Trophoblast cell (in vitro differentiated cells and primary cell): ENCODE measurements at regions not wholly inside any gene's neighbourhood (a gene's known extent, or its start where the extent isn't known, plus 50 kb on each side); places are given as distances from the start of the nearest gene placed in this dataset.

Source experiments
- DNase-seq, 2 donors: peaks; one replicate each; pipeline ENCODE4 v3.0.0-alpha.2; 2016
- H2AFZ ChIP-seq: 2 replicates; pipeline ENCODE4 v1.6.1; 2013; ENCODE audit warnings: low read length, moderate library complexity, mild to moderate bottlenecking; ENCODE audit not compliant: insufficient read depth, poor library complexity
- H2AK5ac ChIP-seq: 2 replicates; pipeline ENCODE4 v1.6.1; 2013; ENCODE audit warnings: mild to moderate bottlenecking, low read length
- H2BK120ac ChIP-seq: 2 replicates; pipeline ENCODE4 v1.6.1; 2013; ENCODE audit warnings: low read length, mild to moderate bottlenecking, moderate library complexity; ENCODE audit not compliant: insufficient read depth, poor library complexity
- H2BK12ac ChIP-seq: 2 replicates; pipeline ENCODE4 v1.6.1; 2013; ENCODE audit warnings: mild to moderate bottlenecking, low read length, moderate library complexity
- H2BK5ac ChIP-seq: 2 replicates; pipeline ENCODE4 v1.6.1; 2013; ENCODE audit warnings: low read length, low read depth, moderate library complexity, mild to moderate bottlenecking; ENCODE audit not compliant: poor library complexity
- H3K14ac ChIP-seq: 2 replicates; pipeline ENCODE4 v1.6.1; 2013; ENCODE audit warnings: mild to moderate bottlenecking, low read length
- H3K18ac ChIP-seq: 2 replicates; pipeline ENCODE4 v1.6.1; 2013; ENCODE audit warnings: mild to moderate bottlenecking, low read length
- H3K23ac ChIP-seq: 2 replicates; pipeline ENCODE4 v1.6.1; 2013; ENCODE audit warnings: low read length
- H3K27ac ChIP-seq: 2 replicates; pipeline ENCODE4 v1.5.1; 2013; ENCODE audit warnings: low read depth, mild to moderate bottlenecking, inconsistent platforms, low read length, moderate library complexity
- H3K27me3 ChIP-seq: 2 replicates; pipeline ENCODE4 v1.6.1; 2013; ENCODE audit warnings: inconsistent platforms, mild to moderate bottlenecking, low read length, moderate library complexity; ENCODE audit not compliant: insufficient read depth
- H3K36me3 ChIP-seq, 2 experiments: 1 replicate in 1 of 2; 2 replicates in 1 of 2; pipeline ENCODE4 v1.6.1; 2013; ENCODE audit warnings: low read length in 2 of 2, mild to moderate bottlenecking in 2 of 2, moderate library complexity in 1 of 2; ENCODE audit not compliant: insufficient read depth in 2 of 2, control insufficient read depth in 1 of 2
- H3K4ac ChIP-seq: 2 replicates; pipeline ENCODE4 v1.6.1; 2013; ENCODE audit warnings: low read depth, mild to moderate bottlenecking, low read length, moderate library complexity
- H3K4me1 ChIP-seq, 2 experiments: 1 replicate in 1 of 2; 2 replicates in 1 of 2; pipeline ENCODE4 v1.6.1; 2013; ENCODE audit warnings: low read length in 2 of 2, mild to moderate bottlenecking in 2 of 2, moderate library complexity in 1 of 2; ENCODE audit not compliant: insufficient read depth in 2 of 2, control insufficient read depth in 1 of 2
- H3K4me2 ChIP-seq: 2 replicates; pipeline ENCODE4 v1.6.1; 2013; ENCODE audit warnings: inconsistent platforms, mild to moderate bottlenecking, low read length, moderate library complexity
- H3K4me3 ChIP-seq: 2 replicates; pipeline ENCODE4 v1.5.1; 2013; ENCODE audit warnings: mild to moderate bottlenecking, low read depth, low read length, inconsistent platforms
- H3K79me1 ChIP-seq: one replicate; pipeline ENCODE4 v1.6.1; 2013; ENCODE audit warnings: low read length
- H3K79me2 ChIP-seq: 2 replicates; pipeline ENCODE4 v1.6.1; 2013; ENCODE audit warnings: low read length, mild to moderate bottlenecking; ENCODE audit not compliant: control insufficient read depth, insufficient read depth, poor library complexity
- H3K9ac ChIP-seq: 2 replicates; pipeline ENCODE4 v1.6.1; 2013; ENCODE audit warnings: mild to moderate bottlenecking, low read length
- H3K9me3 ChIP-seq: 2 replicates; pipeline ENCODE4 v1.6.1; 2013; ENCODE audit warnings: low read depth, mild to moderate bottlenecking, control low read depth, inconsistent platforms, low read length; ENCODE audit not compliant: insufficient read depth
- H4K12ac ChIP-seq: 2 replicates; pipeline ENCODE4 v1.6.1; 2013; ENCODE audit warnings: low read depth, mild to moderate bottlenecking, low read length, moderate library complexity
- H4K8ac ChIP-seq: 2 replicates; pipeline ENCODE4 v1.6.1; 2013; ENCODE audit warnings: low read depth, mild to moderate bottlenecking, low read length, moderate library complexity
- H4K91ac ChIP-seq: one replicate; pipeline ENCODE4 v1.6.1; 2013; ENCODE audit warnings: low read depth, mild to moderate bottlenecking, low read length, moderate library complexity
- WGBS: extraction: QIAGEN DNeasy Blood & Tissue Kit; methylation state at CpG from one replicate; pipeline ENCODE4 v1.1.7; 2013; ENCODE audit warnings: missing lambda C conversion rate; ENCODE audit not compliant: insufficient read length, insufficient coverage; ENCODE audit errors: extremely low coverage; 5-methylcytosine and 5-hydroxymethylcytosine counted together

GRCh38 chr3:57006179-57006657 lies 54.2 kb upstream of the SPATA12 start:
- no peak overlapping the region for H3K27ac ChIP-seq
- H2BK120ac ChIP-seq = peak overlapping the region; percentile 93
- H4K12ac ChIP-seq = no peak overlapping the region
- H2BK5ac ChIP-seq = peak overlapping the region; percentile 29
- H3K4ac ChIP-seq = peak overlapping the region; percentile 85
- DNase-seq = no peak
- no peak overlapping the region for H3K4me2 ChIP-seq
- H4K91ac ChIP-seq = peak overlapping the region; percentile 90
- peak overlapping the region; percentile 35 for H2AFZ ChIP-seq
- peak overlapping the region; percentile 92 for H2BK12ac ChIP-seq
- no peaks in the 10 kb centered on the region for H3K36me3 ChIP-seq
- no peak overlapping the region for H3K9ac ChIP-seq
- H4K8ac ChIP-seq = peak overlapping the region; percentile 74
- peak overlapping the region; percentile 90 for H2AK5ac ChIP-seq
- no peaks in the 10 kb centered on the region for H3K9me3 ChIP-seq
- peak overlapping the region; percentile 88 for H3K18ac ChIP-seq
- H3K79me1 ChIP-seq = peaks cover 29% of the 10 kb centered on the region
- peaks cover 38 to 45% of the 10 kb centered on the region in 2 experiments for H3K4me1 ChIP-seq
- no peak overlapping the region for H3K23ac ChIP-seq
- WGBS = no CpG with 5 or more reads among the region's 11 CpGs
- peak overlapping the region; percentile 78 for H3K14ac ChIP-seq
- H3K27me3 ChIP-seq = no peaks in the 10 kb centered on the region
- peaks cover 8% of the 10 kb centered on the region for H3K79me2 ChIP-seq
- no peak overlapping the region for H3K4me3 ChIP-seq

- Histone ChIP-seq H3K4ac (no peak overlapping the region), H3K27ac (peak overlapping the region; percentile 74), H3K36me3 (no peaks in the 10 kb centered on the region), H2BK120ac (peak overlapping the region; percentile 10), H2AFZ (no peak overlapping the region), H4K8ac (peak overlapping the region; percentile 61), H3K18ac (no peak overlapping the region), H3K14ac (no peak overlapping the region), H3K27me3 (no peaks in the 10 kb centered on the region), H3K9me3 (no peaks in the 10 kb centered on the region), H3K4me1 (peaks cover 35 to 40% of the 10 kb centered on the region in 2 experiments), H3K4me3 (no peak overlapping the region), H2BK12ac (no peak overlapping the region), H4K12ac (no peak overlapping the region), H3K79me1 (peaks cover 29% of the 10 kb centered on the region), H3K23ac (no peak overlapping the region), H4K91ac (peak overlapping the region; percentile 39), H2BK5ac (no peak overlapping the region), H3K4me2 (no peak overlapping the region), H3K79me2 (peaks cover 8% of the 10 kb centered on the region), H3K9ac (no peak overlapping the region), H2AK5ac (no peak overlapping the region)
- peak; percentile 91 to 95 for DNase-seq
- no CpG with 5 or more reads among the region's 6 CpGs for WGBS
Observed at GRCh38 chr3:57004229-57004628, 56.2 kb upstream of the SPATA12 start.

- Histone ChIP-seq H3K27me3 (no peaks in the 10 kb centered on the region), H2AFZ (no peak overlapping the region), H4K91ac (peak overlapping the region; percentile 64), H3K9ac (no peak overlapping the region), H3K18ac (peak overlapping the region; percentile 42), H3K4me3 (no peak overlapping the region), H2BK5ac (peak overlapping the region; percentile 8), H2BK120ac (peak overlapping the region; percentile 12), H4K8ac (no peak overlapping the region), H3K79me1 (peaks cover 27% of the 10 kb centered on the region), H3K14ac (peak overlapping the region; percentile 3), H3K36me3 (no peaks in the 10 kb centered on the region), H3K4ac (no peak overlapping the region), H3K79me2 (peaks cover 8% of the 10 kb centered on the region), H2BK12ac (peak overlapping the region; percentile 16), H4K12ac (no peak overlapping the region), H3K27ac (peak overlapping the region; percentile 74), H2AK5ac (peak overlapping the region; percentile 66), H3K4me2 (no peak overlapping the region), H3K4me1 (peaks cover 35 to 37% of the 10 kb centered on the region in 2 experiments), H3K9me3 (no peaks in the 10 kb centered on the region), H3K23ac (no peak overlapping the region)
- DNase-seq = no peak
- no CpG with 5 or more reads among the region's 2 CpGs for WGBS
Observed at GRCh38 chr3:57003676-57004075, 56.8 kb upstream of the SPATA12 start.

- H3K79me2 ChIP-seq = peaks cover under 1% of the 10 kb centered on the region
- no peak overlapping the region for H3K18ac ChIP-seq
- no peak overlapping the region for H2AFZ ChIP-seq
- no peak overlapping the region for H2BK120ac ChIP-seq
- H2AK5ac ChIP-seq = no peak overlapping the region
- peaks cover 14% of the 10 kb centered on the region for H3K79me1 ChIP-seq
- H3K36me3 ChIP-seq = no peaks in the 10 kb centered on the region
- H3K4me1 ChIP-seq = peaks cover 18 to 24% of the 10 kb centered on the region in 2 experiments
- no peak overlapping the region for H4K12ac ChIP-seq
- no peaks in the 10 kb centered on the region for H3K9me3 ChIP-seq
- H3K9ac ChIP-seq = no peak overlapping the region
- no peak overlapping the region for H3K4ac ChIP-seq
- no peak overlapping the region for H4K8ac ChIP-seq
- DNase-seq = peak; percentile 83 to 95
- H3K4me3 ChIP-seq = no peak overlapping the region
- no peak overlapping the region for H3K14ac ChIP-seq
- H4K91ac ChIP-seq = no peak overlapping the region
- no peak overlapping the region for H3K27ac ChIP-seq
- H3K4me2 ChIP-seq = no peak overlapping the region
- no peak overlapping the region for H2BK5ac ChIP-seq
- H3K27me3 ChIP-seq = no peaks in the 10 kb centered on the region
- no peak overlapping the region for H2BK12ac ChIP-seq
- H3K23ac ChIP-seq = no peak overlapping the region
- no CpG with 5 or more reads among the region's 5 CpGs for WGBS
Observed at GRCh38 chr3:57001356-57001755, 59.1 kb upstream of the SPATA12 start.
